Neutrophil (primary cell): ENCODE measurements at regions not wholly inside any gene's neighbourhood (a gene's known extent, or its start where the extent isn't known, plus 50 kb on each side); places are given as distances from the start of the nearest gene placed in this dataset.
"Not testable (repeated sequence)": the region's sequence is repeated elsewhere in the genome, so short reads cannot be mapped to it uniquely, and the experiment has no call there.

Source experiments
- H3K27ac ChIP-seq: fragments of 200-600 bp; sonication (generic); 2 replicates; pipeline ENCODE4 v1.5.1; 2016; ENCODE audit warnings: mild to moderate bottlenecking, moderate library complexity
- H3K27me3 ChIP-seq: fragments of 200-600 bp; sonication (generic); 2 replicates; pipeline ENCODE4 v1.6.0; 2016; ENCODE audit warnings: mild to moderate bottlenecking
- H3K36me3 ChIP-seq: fragments of 200-600 bp; sonication (generic); 2 replicates; pipeline ENCODE4 v1.5.1; 2017
- H3K4me1 ChIP-seq, 2 experiments: fragments of 200-600 bp in 1 of 2; sonication (generic) in 1 of 2; 1 replicate in 1 of 2; 2 replicates in 1 of 2; pipeline versions ENCODE4 v1.5.1 to v1.6.1; 2013 to 2016; ENCODE audit warnings: low read depth in 1 of 2, low read length in 1 of 2, mild to moderate bottlenecking in 1 of 2, moderate library complexity in 1 of 2; ENCODE audit not compliant: control insufficient read depth in 1 of 2, insufficient read depth in 1 of 2
- H3K4me3 ChIP-seq, 2 experiments: fragments of 200-600 bp in 1 of 2; sonication (generic) in 1 of 2; 1 replicate in 1 of 2; 2 replicates in 1 of 2; pipeline ENCODE4 v1.5.1; 2013 to 2016; ENCODE audit warnings: low read depth in 1 of 2, low read length in 1 of 2, mild to moderate bottlenecking in 1 of 2, moderate library complexity in 1 of 2
- H3K9me3 ChIP-seq: fragments of 200-600 bp; sonication (generic); 2 replicates; pipeline ENCODE4 v1.5.1; 2016
- TF ChIP-seq, protein P1 (sequence below): fragments of 200-600 bp; sonication (generic); IDR thresholded peaks from 2 replicates; pipeline ENCODE4 v1.5.1; 2016; ENCODE audit warnings: antibody characterized with exemption

DNA sequence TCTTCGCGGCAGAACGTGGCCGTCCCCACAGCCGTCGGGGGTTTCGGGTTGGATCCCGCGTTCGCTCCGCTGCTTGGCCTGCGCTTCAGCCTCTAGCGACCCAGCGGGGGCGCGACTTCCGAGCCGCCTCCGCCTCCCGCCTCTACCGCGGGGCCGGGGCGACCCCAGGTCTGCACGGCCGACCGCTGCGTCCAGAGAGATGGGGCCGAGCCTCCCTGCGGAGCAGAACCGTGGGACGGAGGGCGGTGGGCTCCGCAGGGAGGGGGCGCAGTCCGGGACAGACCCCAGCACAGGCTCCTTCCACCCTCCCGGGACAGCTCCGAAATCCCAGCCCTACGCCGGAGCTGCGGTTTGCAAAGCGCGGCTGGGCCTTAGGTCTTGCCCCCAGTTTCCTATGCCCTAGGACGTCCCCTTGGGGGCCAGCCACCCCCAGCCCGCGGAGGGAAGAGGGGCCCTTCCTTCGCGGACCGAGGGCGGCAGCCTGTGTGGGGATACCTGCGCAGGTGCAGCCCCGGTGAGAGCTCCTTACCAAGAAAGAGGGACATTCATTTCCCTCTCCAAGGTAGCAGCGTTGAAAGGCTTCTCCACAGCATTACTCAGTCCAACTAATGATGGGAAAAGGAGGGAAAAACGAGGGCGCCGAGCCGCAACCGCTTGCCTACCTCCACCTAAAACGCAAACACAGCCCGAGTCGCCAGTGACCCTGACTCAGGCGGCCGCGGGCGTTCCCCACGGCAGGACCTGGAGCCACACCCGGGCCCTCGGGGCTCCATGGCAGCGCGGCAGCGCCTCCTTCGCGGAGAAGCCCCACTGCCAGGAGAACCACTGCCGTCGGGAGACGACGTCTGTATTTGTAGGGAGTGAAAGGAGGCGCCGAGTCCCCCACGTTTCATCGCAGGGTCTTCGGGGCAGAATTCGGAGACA lies 115.7 kb downstream of the BMS1 start:
- H3K4me3 ChIP-seq, result no peak overlapping the region
- no peaks in the 10 kb centered on the region for H3K36me3 ChIP-seq
- no peaks in the 10 kb centered on the region for H3K9me3 ChIP-seq
- H3K27ac ChIP-seq, result no peak overlapping the region
- H3K27me3 ChIP-seq, result peaks cover 44% of the 10 kb centered on the region
- TF ChIP-seq, protein P1, sequence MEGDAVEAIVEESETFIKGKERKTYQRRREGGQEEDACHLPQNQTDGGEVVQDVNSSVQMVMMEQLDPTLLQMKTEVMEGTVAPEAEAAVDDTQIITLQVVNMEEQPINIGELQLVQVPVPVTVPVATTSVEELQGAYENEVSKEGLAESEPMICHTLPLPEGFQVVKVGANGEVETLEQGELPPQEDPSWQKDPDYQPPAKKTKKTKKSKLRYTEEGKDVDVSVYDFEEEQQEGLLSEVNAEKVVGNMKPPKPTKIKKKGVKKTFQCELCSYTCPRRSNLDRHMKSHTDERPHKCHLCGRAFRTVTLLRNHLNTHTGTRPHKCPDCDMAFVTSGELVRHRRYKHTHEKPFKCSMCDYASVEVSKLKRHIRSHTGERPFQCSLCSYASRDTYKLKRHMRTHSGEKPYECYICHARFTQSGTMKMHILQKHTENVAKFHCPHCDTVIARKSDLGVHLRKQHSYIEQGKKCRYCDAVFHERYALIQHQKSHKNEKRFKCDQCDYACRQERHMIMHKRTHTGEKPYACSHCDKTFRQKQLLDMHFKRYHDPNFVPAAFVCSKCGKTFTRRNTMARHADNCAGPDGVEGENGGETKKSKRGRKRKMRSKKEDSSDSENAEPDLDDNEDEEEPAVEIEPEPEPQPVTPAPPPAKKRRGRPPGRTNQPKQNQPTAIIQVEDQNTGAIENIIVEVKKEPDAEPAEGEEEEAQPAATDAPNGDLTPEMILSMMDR, result no peak
- no peaks in the 10 kb centered on the region for H3K4me1 ChIP-seq

DNA sequence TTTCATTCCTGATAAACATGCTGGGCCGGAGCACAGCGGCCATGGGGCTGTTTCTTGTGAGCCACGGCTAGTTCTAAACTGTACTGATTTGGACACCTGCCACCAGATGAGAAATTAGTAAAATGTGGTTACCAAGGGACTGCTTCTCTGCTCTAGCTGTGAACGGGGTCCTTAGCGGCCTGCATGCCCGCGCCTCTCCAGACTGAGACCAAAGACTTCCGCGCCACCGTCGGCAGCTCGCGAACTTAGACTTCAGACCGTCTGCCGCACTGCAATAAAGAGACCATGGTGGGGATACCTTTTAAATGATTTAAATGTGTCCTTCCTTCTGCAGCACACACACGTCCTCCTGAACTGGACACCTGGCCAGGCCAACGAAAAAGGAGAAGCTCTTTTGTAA lies 116.4 kb downstream of the BMS1 start:
- Histone ChIP-seq H3K27ac (no peak overlapping the region), H3K9me3 (no peaks in the 10 kb centered on the region), H3K4me3 (no peak overlapping the region), H3K4me1 (no peaks in the 10 kb centered on the region), H3K36me3 (no peaks in the 10 kb centered on the region), H3K27me3 (peaks cover 44% of the 10 kb centered on the region)
- TF ChIP-seq, protein P1, result no peak

DNA sequence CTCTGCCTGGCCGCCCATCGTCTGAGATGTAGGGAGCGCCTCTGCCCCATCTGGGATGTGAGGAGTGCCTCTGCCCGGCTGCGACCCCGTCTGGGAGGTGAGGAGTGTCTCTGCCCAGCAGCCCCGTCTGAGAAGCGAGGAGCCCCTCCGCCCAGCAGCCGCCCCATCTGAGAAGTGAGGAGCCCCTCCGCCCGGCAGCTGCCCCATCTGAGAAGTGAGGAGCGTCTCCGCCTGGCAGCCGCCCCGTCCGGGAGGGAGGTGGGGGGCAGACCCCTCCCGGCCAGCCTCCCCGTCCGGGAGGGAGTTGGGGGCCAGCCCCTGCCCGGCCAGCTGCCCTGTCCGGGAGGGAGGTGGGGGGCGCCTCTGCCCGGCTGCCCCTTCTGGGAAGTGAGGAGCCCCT lies 117.8 kb downstream of the BMS1 start:
- H3K36me3 ChIP-seq, result not testable (repeated sequence)

DNA sequence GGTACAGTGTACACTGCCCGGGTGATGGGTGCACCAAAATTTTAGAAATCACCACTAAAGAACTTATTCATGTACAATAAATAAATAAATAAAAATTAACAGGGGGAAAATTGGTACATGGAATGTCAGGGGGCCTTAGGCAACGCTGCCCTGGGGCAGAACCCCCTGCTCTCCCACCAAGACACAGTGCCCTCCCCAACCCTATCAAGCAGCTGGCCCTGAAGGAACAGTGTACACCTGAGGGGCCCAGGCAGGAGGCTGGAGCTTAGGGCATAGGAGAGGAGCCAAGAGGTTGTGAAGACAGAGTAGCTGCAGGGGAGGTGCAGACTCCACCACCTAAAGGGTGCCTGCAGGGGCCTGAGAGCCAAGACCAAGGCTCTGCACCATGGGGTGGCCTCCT lies 128.8 kb downstream of the BMS1 start:
- Histone ChIP-seq H3K4me3 (no peak overlapping the region), H3K4me1 (no peaks in the 10 kb centered on the region), H3K27me3 (no peaks in the 10 kb centered on the region), H3K36me3 (no peaks in the 10 kb centered on the region), H3K9me3 (no peaks in the 10 kb centered on the region), H3K27ac (no peak overlapping the region)
- TF ChIP-seq, protein P1, result no peak

More for the DNA sequence above, 117.8 kb downstream of the BMS1 start:
- H3K27me3 ChIP-seq, result peaks cover 44% of the 10 kb centered on the region
- not testable (repeated sequence) for H3K4me3 ChIP-seq, H3K9me3 ChIP-seq, H3K27ac ChIP-seq, H3K4me1 ChIP-seq

DNA sequence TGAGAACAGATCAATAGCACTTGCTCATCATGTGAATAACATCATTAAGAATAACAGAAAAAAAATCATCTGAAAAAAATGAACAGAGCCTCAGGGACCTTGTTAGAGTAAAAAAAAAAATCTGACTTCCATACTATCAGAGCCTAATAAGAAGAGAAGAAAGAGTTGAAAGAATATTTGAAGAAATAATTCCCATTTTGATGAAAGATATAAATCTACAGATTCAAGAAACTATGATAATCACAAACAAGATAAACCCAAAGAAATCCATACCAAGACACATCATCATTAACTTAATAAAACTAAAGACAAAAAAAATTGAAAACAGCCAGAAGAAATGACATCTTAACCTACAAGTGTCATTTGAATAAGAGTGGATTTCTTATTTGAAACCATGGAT lies 134.4 kb downstream of the BMS1 start:
- TF ChIP-seq, protein P1, result no peak
- Histone ChIP-seq H3K9me3 (no peaks in the 10 kb centered on the region), H3K4me3 (no peak overlapping the region), H3K4me1 (no peaks in the 10 kb centered on the region), H3K27me3 (no peaks in the 10 kb centered on the region), H3K36me3 (no peaks in the 10 kb centered on the region), H3K27ac (no peak overlapping the region)

DNA sequence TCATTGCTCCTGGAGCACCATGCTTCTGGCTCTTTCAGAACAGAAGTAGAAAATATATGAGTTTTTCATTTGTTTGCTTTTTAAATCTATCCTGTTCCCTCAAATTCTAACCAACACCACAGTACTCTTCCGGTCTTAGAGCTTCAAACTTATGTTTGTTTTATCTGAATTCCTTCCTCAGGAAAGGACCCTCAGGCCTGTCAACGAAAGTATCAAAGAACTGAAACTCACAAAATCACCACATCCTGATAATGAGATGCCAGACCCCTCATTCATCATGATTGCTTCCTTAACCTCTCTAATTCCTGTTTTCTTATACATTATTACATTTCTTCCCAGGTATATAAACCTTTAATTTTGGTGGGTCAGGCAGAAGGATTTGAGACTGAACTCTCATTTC lies 135.2 kb downstream of the BMS1 start:
- H3K9me3 ChIP-seq, result no peaks in the 10 kb centered on the region

More for the DNA sequence above, 135.2 kb downstream of the BMS1 start:
- TF ChIP-seq, protein P1, result no peak
- Histone ChIP-seq H3K27me3 (no peaks in the 10 kb centered on the region), H3K36me3 (no peaks in the 10 kb centered on the region), H3K4me1 (no peaks in the 10 kb centered on the region), H3K27ac (no peak overlapping the region), H3K4me3 (no peak overlapping the region)
